H1 (cell line): ENCODE measurements at regions not wholly inside any gene's neighbourhood (a gene's known extent, or its start where the extent isn't known, plus 50 kb on each side); places are given as distances from the start of the nearest gene placed in this dataset.

Experiments used
- CTCF ChIA-PET: fragments of 300-600 bp; sonication (Branson Sonifier 250); formaldehyde crosslinking; loops from one replicate; lab custom pipeline; 2021; ENCODE audit not compliant: partially characterized antibody; lab: Charles Lee
- POLR2A ChIA-PET: fragments of 300-600 bp; sonication (Branson Sonifier 250); formaldehyde crosslinking; loops from one replicate; lab custom pipeline; 2021; ENCODE audit warnings: inconsistent platforms; ENCODE audit not compliant: partially characterized antibody; lab: Charles Lee
- DNase-seq, 2 experiments: peaks; one replicate each; pipeline versions ENCODE4 v3.0.0 to v3.0.0-alpha.2; 2010 to 2022; ENCODE audit warnings: low spot score in 2 of 2, low read depth in 1 of 2, mixed read lengths in 1 of 2
- FAIRE-seq: peaks from 2 replicates; lab custom pipeline; 2011; peaks lifted over from hg19 to GRCh38; lab: Jason Lieb, UNC
- H2AFZ ChIP-seq: 2 replicates; pipeline ENCODE4 v1.8.1; 2012; ENCODE audit warnings: low read length, inconsistent platforms
- H2AK5ac ChIP-seq: 2 replicates; pipeline ENCODE4 v1.6.1; 2013; ENCODE audit warnings: low read depth, low read length
- H2BK120ac ChIP-seq: replicated peaks from 2 replicates; pipeline ENCODE3; 2013; ENCODE audit warnings: low read depth, low read length, inconsistent platforms
- H2BK12ac ChIP-seq: 2 replicates; pipeline ENCODE4 v1.6.1; 2013; ENCODE audit warnings: low read depth, low read length
- H2BK15ac ChIP-seq: 2 replicates; pipeline ENCODE4 v1.6.1; 2013; ENCODE audit warnings: low read length
- H2BK20ac ChIP-seq: 2 replicates; pipeline ENCODE4 v1.6.1; 2013; ENCODE audit warnings: low read length
- H2BK5ac ChIP-seq: 2 replicates; pipeline ENCODE4 v1.6.1; 2013; ENCODE audit warnings: low read depth, low read length
- H3K14ac ChIP-seq: 2 replicates; pipeline ENCODE4 v1.6.1; 2013; ENCODE audit warnings: inconsistent platforms; ENCODE audit not compliant: insufficient read length
- H3K18ac ChIP-seq: 2 replicates; pipeline ENCODE4 v1.6.1; 2013; ENCODE audit warnings: low read length; ENCODE audit errors: extremely low read depth
- H3K23ac ChIP-seq: 2 replicates; pipeline ENCODE4 v1.6.1; 2013; ENCODE audit warnings: inconsistent platforms; ENCODE audit not compliant: insufficient read length
- H3K23me2 ChIP-seq: 2 replicates; pipeline ENCODE4 v1.6.1; 2013; ENCODE audit warnings: low read depth, low read length
- H3K27ac ChIP-seq: 2 replicates; pipeline ENCODE4 v1.6.1; 2011; ENCODE audit warnings: low read depth, low read length, inconsistent platforms
- H3K27me3 ChIP-seq, 4 experiments: replicated peaks in 1 of 4; 1 replicate in 1 of 4; 2 replicates in 3 of 4; pipeline versions ENCODE4 v1.6.1 to v1.8.1; 2011 to 2013; ENCODE audit warnings: low read length in 3 of 4, mild to moderate bottlenecking in 3 of 4, inconsistent platforms in 2 of 4, mixed read lengths in 2 of 4, moderate library complexity in 1 of 4; ENCODE audit not compliant: control insufficient read depth in 3 of 4, insufficient read depth in 3 of 4; ENCODE audit errors: extremely low read depth in 1 of 4
- H3K36me3 ChIP-seq, 4 experiments: 2 replicates each; pipeline versions ENCODE4 v1.6.1 to v1.8.1; 2011 to 2013; ENCODE audit warnings: mild to moderate bottlenecking in 4 of 4, low read length in 3 of 4, moderate library complexity in 2 of 4, control low read depth in 1 of 4, inconsistent platforms in 1 of 4; ENCODE audit not compliant: insufficient read depth in 4 of 4, control insufficient read depth in 2 of 4
- H3K4ac ChIP-seq: replicated peaks from 2 replicates; pipeline ENCODE3; 2013; ENCODE audit warnings: low read length, low read depth, mixed read lengths, inconsistent platforms; ENCODE audit not compliant: insufficient read length
- H3K4me1 ChIP-seq, 4 experiments: replicated peaks in 1 of 4; 1 replicate in 1 of 4; 2 replicates in 3 of 4; pipeline versions ENCODE4 v1.6.1 to v1.8.1; 2011 to 2013; ENCODE audit warnings: low read length in 3 of 4, inconsistent platforms in 2 of 4, mixed read lengths in 1 of 4; ENCODE audit not compliant: insufficient read depth in 4 of 4, control insufficient read depth in 3 of 4
- H3K4me2 ChIP-seq, 2 experiments: 2 replicates each; pipeline versions ENCODE4 v1.6.1 to v1.8.1; 2011 to 2013; ENCODE audit warnings: low read depth in 2 of 2, low read length in 2 of 2, control low read depth in 1 of 2, inconsistent platforms in 1 of 2, mild to moderate bottlenecking in 1 of 2; ENCODE audit not compliant: insufficient read depth in 1 of 2
- H3K4me3 ChIP-seq, 4 experiments: fragments of 200-600, 300-600 bp in 1 of 4; sonication (generic), shearing (Covaris generic), sonication (Bioruptor Twin) in 1 of 4; 2 replicates each; pipeline versions ENCODE4 v1.5.1 to v1.8.1; 2011 to 2016; ENCODE audit warnings: low read length in 4 of 4, low read depth in 3 of 4, control low read depth in 2 of 4, inconsistent platforms in 2 of 4, mild to moderate bottlenecking in 2 of 4, mixed read lengths in 1 of 4, moderate library complexity in 1 of 4; ENCODE audit not compliant: insufficient read depth in 2 of 4; ENCODE audit errors: extremely low read depth in 1 of 4
- H3K56ac ChIP-seq: replicated peaks from 2 replicates; pipeline ENCODE3; 2013; ENCODE audit warnings: low read depth, mild to moderate bottlenecking, mixed read lengths, low read length, inconsistent platforms; ENCODE audit not compliant: insufficient read length
- H3K79me1 ChIP-seq: 2 replicates; pipeline ENCODE4 v1.6.1; 2013; ENCODE audit warnings: low read depth, low read length, control low read depth
- H3K79me2 ChIP-seq, 2 experiments: 2 replicates each; pipeline versions ENCODE4 v1.6.1 to v1.8.1; 2012 to 2013; ENCODE audit warnings: low read length in 2 of 2, mild to moderate bottlenecking in 2 of 2, inconsistent platforms in 1 of 2; ENCODE audit not compliant: insufficient read depth in 2 of 2, control insufficient read depth in 1 of 2
- H3K9ac ChIP-seq, 4 experiments: replicated peaks in 1 of 4; 1 replicate in 1 of 4; 2 replicates in 3 of 4; pipeline versions ENCODE4 v1.6.1 to v1.8.1; 2011 to 2013; ENCODE audit warnings: low read depth in 3 of 4, low read length in 3 of 4, control low read depth in 2 of 4, mild to moderate bottlenecking in 2 of 4, moderate library complexity in 2 of 4, inconsistent platforms in 1 of 4; ENCODE audit errors: extremely low read depth in 1 of 4
- H3K9me3 ChIP-seq, 2 experiments: 2 replicates each; pipeline versions ENCODE4 v1.6.1 to v1.8.1; 2012 to 2013; ENCODE audit warnings: mild to moderate bottlenecking in 2 of 2, moderate library complexity in 2 of 2, control low read depth in 1 of 2, inconsistent platforms in 1 of 2, low read depth in 1 of 2, low read length in 1 of 2, mixed read lengths in 1 of 2; ENCODE audit not compliant: insufficient read depth in 2 of 2
- H4K20me1 ChIP-seq, 2 experiments: replicated peaks in 1 of 2; 2 replicates each; pipeline versions ENCODE3 to v1.8.1; 2011 to 2013; ENCODE audit warnings: inconsistent platforms in 2 of 2, low read length in 2 of 2, mild to moderate bottlenecking in 1 of 2; ENCODE audit not compliant: insufficient read depth in 2 of 2, control insufficient read depth in 1 of 2
- H4K5ac ChIP-seq: 2 replicates; pipeline ENCODE4 v1.6.1; 2013; ENCODE audit warnings: low read length, low read depth, mixed read lengths, inconsistent platforms; ENCODE audit not compliant: insufficient read length
- H4K8ac ChIP-seq: 2 replicates; pipeline ENCODE4 v1.8.0; 2013; ENCODE audit warnings: mild to moderate bottlenecking, moderate library complexity, low read length, inconsistent platforms; ENCODE audit not compliant: insufficient read depth; ENCODE audit errors: extremely low read depth
- H4K91ac ChIP-seq: replicated peaks from 2 replicates; pipeline ENCODE3; 2013; ENCODE audit warnings: low read length, mixed read lengths, inconsistent platforms; ENCODE audit not compliant: insufficient read length
- ATF3 ChIP-seq: IDR thresholded peaks from 2 replicates; pipeline ENCODE4 v1.6.1; 2011; ENCODE audit warnings: low read depth, mild to moderate bottlenecking, low read length; ENCODE audit not compliant: insufficient read depth
- GABPA ChIP-seq: IDR thresholded peaks from 2 replicates; pipeline ENCODE4 v1.6.1; 2011; ENCODE audit warnings: mild to moderate bottlenecking, low read length, moderate library complexity, borderline replicate concordance; ENCODE audit not compliant: insufficient read depth
- GTF2F1 ChIP-seq: IDR thresholded peaks from 2 replicates; pipeline ENCODE4 v1.6.1; 2012; ENCODE audit warnings: low read depth, low read length, improper control_type of control experiment, borderline replicate concordance
- JUN ChIP-seq: IDR thresholded peaks from 2 replicates; pipeline ENCODE4 v1.6.1; 2011; ENCODE audit warnings: low read depth, mild to moderate bottlenecking, improper control_type of control experiment, low read length
- JUND ChIP-seq: IDR thresholded peaks from 2 replicates; pipeline ENCODE4 v1.6.1; 2011; ENCODE audit warnings: mild to moderate bottlenecking, improper control_type of control experiment, low read length
- KDM4A ChIP-seq: IDR thresholded peaks from one replicate; pipeline ENCODE4 v1.7.1; 2012; ENCODE audit warnings: low read depth, mild to moderate bottlenecking, moderate library complexity, low read length, inconsistent platforms; ENCODE audit not compliant: severe bottlenecking
- NANOG ChIP-seq: IDR thresholded peaks from 2 replicates; pipeline ENCODE4 v1.6.1; 2011; ENCODE audit warnings: low read length, low read depth, mild to moderate bottlenecking, inconsistent platforms; ENCODE audit not compliant: insufficient read depth, poor library complexity, severe bottlenecking
- POLR2AphosphoS5 ChIP-seq: IDR thresholded peaks from 2 replicates; pipeline ENCODE4 v1.6.1; 2011; ENCODE audit warnings: low read depth, low read length
- SP4 ChIP-seq: IDR thresholded peaks from 2 replicates; pipeline ENCODE4 v1.6.1; 2012; ENCODE audit warnings: low read length, inconsistent platforms
- TEAD4 ChIP-seq: IDR thresholded peaks from 2 replicates; pipeline ENCODE4 v1.6.1; 2012; ENCODE audit warnings: low read depth, low read length, inconsistent platforms, mixed read lengths
- USF2 ChIP-seq: IDR thresholded peaks from 2 replicates; pipeline ENCODE4 v1.6.1; 2011; ENCODE audit warnings: low read length, improper control_type of control experiment
- YY1 ChIP-seq: IDR thresholded peaks from 2 replicates; pipeline ENCODE4 v1.6.1; 2011; ENCODE audit warnings: low read depth, mild to moderate bottlenecking, low read length
- WGBS, 2 experiments: shearing (Covaris generic) in 1 of 2; methylation state at CpG; one replicate each; pipeline versions ENCODE4 v1.1.6 to v1.1.7; 2013 to 2015; ENCODE audit warnings: low lambda C conversion rate in 2 of 2, mixed read lengths in 2 of 2, inconsistent platforms in 1 of 2, low coverage in 1 of 2, missing lambda C conversion rate in 1 of 2; ENCODE audit not compliant: insufficient replicate concordance in 2 of 2, insufficient coverage in 1 of 2, insufficient read length in 1 of 2; ENCODE audit errors: extremely low coverage in 1 of 2, missing lambda C conversion rate in 1 of 2; 5-methylcytosine and 5-hydroxymethylcytosine counted together

- no peak overlapping the region for H4K91ac ChIP-seq
- H4K20me1 ChIP-seq = no peaks in the 10 kb centered on the region
- no peak overlapping the region for H2BK12ac ChIP-seq
- H3K79me2 ChIP-seq = no peaks in the 10 kb centered on the region
- CTCF ChIA-PET = interaction anchor here (0.8 to 1.2 kb wide), 3 partner anchors 11 to 183 kb away, joined by 3 to 4 read pairs (median 3); no protein-coding TSS in a partner anchor
- WGBS, 2 experiments = 85% methylated on average over 10 of the region's 10 CpGs; no CpG with 5 or more reads in 1 of the 2 experiments
- no peak overlapping the region for H3K4me2 ChIP-seq
- H3K27me3 ChIP-seq = no peaks in the 10 kb centered on the region
- H2BK15ac ChIP-seq = no peak overlapping the region
- H3K9ac ChIP-seq = no peak overlapping the region
- H2AK5ac ChIP-seq = no peak overlapping the region
- POLR2A ChIA-PET = interaction anchor here (0.7 kb wide), 1 partner anchor 35 kb away, joined by 3 read pairs; no protein-coding TSS in a partner anchor
- no peak overlapping the region for H3K18ac ChIP-seq
- DNase-seq = no peak
- no peak overlapping the region for H2BK120ac ChIP-seq
- no peak overlapping the region for H2BK20ac ChIP-seq
- peak overlapping the region; percentile 20; the same call in 1 of the 2 replicates for H2AFZ ChIP-seq
- H3K56ac ChIP-seq = no peak overlapping the region
- H3K23me2 ChIP-seq = no peaks in the 10 kb centered on the region
- H3K79me1 ChIP-seq = no peaks in the 10 kb centered on the region
- FAIRE-seq = no peak
- no peaks in the 10 kb centered on the region for H3K36me3 ChIP-seq
- H4K8ac ChIP-seq = no peak overlapping the region
- no peak overlapping the region for H3K4ac ChIP-seq
- H2BK5ac ChIP-seq = no peak overlapping the region
- no peak overlapping the region for H4K5ac ChIP-seq
- H3K27ac ChIP-seq = no peak overlapping the region
- H3K14ac ChIP-seq = no peak overlapping the region
- no peaks in the 10 kb centered on the region for H3K9me3 ChIP-seq
- no peak overlapping the region for H3K4me3 ChIP-seq
- peaks cover 0 to 3% (median 0%) of the 10 kb centered on the region in 4 experiments; a peak in 1 of 7 replicates for H3K4me1 ChIP-seq
- H3K23ac ChIP-seq = no peak overlapping the region
- no peak for TF ChIP-seq GTF2F1
- no peak for TF ChIP-seq TEAD4
- no peak for TF ChIP-seq NANOG
- no peak for TF ChIP-seq POLR2AphosphoS5
- no peak for TF ChIP-seq GABPA
- TF ChIP-seq JUN = no peak
- no peak for TF ChIP-seq JUND
- TF ChIP-seq SP4 = no peak
- no peak for TF ChIP-seq YY1
- no peak for TF ChIP-seq KDM4A
- TF ChIP-seq USF2 = no peak
- no peak for TF ChIP-seq ATF3
Observed at GRCh38 chr2:119082821-119083400, 75.6 kb downstream of the C1QL2 start.
